ENCODE measurements at regions not wholly inside any gene's neighbourhood (a gene's known extent, or its start where the extent isn't known, plus 50 kb on each side); places are given as distances from the start of the nearest gene placed in this dataset.

DNA sequence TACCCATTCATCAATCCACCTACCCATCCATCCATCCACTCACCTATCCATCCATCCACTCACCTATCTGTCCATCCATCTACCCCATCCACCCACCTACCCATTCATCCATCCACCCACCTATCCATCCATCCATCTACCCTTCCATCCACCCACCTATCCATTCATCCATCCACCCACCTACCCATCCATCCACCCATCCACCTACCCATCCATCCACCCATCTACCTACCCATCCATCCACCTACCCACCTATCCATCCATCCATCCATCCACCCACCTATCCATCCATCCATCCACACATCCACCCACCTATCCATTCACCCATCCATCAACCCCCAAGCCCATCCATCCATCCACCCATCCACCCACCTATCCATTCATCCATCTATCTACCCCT lies 267.1 kb downstream of the MRTFB start:
- Histone ChIP-seq H3K9me3 (ENCODE audit: control insufficient read depth, insufficient read depth, low read depth, low read length) (no peaks in the 10 kb centered on the region), H3K36me3 (ENCODE audit: control insufficient read depth in 2 of 2, insufficient read depth in 1 of 2, low read length in 2 of 2) (no peaks in the 10 kb centered on the region), H3K4me1 (ENCODE audit: control insufficient read depth, insufficient read depth, low read length) (no peaks in the 10 kb centered on the region), H3K27ac (ENCODE audit: extremely low read depth, low read depth, low read length) (no peak overlapping the region), H3K4me3 (ENCODE audit: low read depth, low read length) (no peak overlapping the region)
- CTCF ChIA-PET: no interaction called here
- POLR2A ChIA-PET: no interaction called here
- no peak for TF ChIP-seq ZNF2 (tag by site-specific recombination; IDR thresholded peaks at IDR 0.05)
- no peak for TF ChIP-seq ZNF132 (tag by site-specific recombination; IDR thresholded peaks at IDR 0.05; ENCODE audit: borderline replicate concordance)
- no peak for TF ChIP-seq MEIS1 (CRISPR knock-in tag; IDR thresholded peaks at IDR 0.05; ENCODE audit: borderline replicate concordance)
- TF ChIP-seq ZNF366 (tag by site-specific recombination; conservative IDR thresholded peaks at IDR 0.05): peak; percentile 91
- TF ChIP-seq ZFP37 (tag by site-specific recombination; IDR thresholded peaks at IDR 0.05): no peak
- TF ChIP-seq SP2 (tag by site-specific recombination; IDR thresholded peaks at IDR 0.05): no peak
- TF ChIP-seq, protein P1, sequence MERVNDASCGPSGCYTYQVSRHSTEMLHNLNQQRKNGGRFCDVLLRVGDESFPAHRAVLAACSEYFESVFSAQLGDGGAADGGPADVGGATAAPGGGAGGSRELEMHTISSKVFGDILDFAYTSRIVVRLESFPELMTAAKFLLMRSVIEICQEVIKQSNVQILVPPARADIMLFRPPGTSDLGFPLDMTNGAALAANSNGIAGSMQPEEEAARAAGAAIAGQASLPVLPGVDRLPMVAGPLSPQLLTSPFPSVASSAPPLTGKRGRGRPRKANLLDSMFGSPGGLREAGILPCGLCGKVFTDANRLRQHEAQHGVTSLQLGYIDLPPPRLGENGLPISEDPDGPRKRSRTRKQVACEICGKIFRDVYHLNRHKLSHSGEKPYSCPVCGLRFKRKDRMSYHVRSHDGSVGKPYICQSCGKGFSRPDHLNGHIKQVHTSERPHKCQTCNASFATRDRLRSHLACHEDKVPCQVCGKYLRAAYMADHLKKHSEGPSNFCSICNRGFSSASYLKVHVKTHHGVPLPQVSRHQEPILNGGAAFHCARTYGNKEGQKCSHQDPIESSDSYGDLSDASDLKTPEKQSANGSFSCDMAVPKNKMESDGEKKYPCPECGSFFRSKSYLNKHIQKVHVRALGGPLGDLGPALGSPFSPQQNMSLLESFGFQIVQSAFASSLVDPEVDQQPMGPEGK (tag by site-specific recombination; IDR thresholded peaks at IDR 0.05): no peak
- no peak; the same call in 1 of the 2 replicates for TF ChIP-seq AEBP2 (tag by site-specific recombination; IDR thresholded peaks at IDR 0.05; ENCODE audit: borderline replicate concordance)
- TF ChIP-seq ZNF645 (tag by site-specific recombination; IDR thresholded peaks at IDR 0.05): 0 out of 2 replicates have a peak, but pooled peaks have one; percentile 46
- TF ChIP-seq PBX3 (CRISPR knock-in tag; IDR thresholded peaks at IDR 0.05): no peak
- TF ChIP-seq ZNF776 (tag by site-specific recombination; IDR thresholded peaks at IDR 0.05; ENCODE audit: borderline replicate concordance): no peak
- TF ChIP-seq ZNF549 (tag by site-specific recombination; IDR thresholded peaks at IDR 0.05): no peak
- TF ChIP-seq OVOL3 (tag by site-specific recombination; IDR thresholded peaks at IDR 0.05): no peak
- TF ChIP-seq YY1 (tag by site-specific recombination; IDR thresholded peaks at IDR 0.05): no peak
- no peak for TF ChIP-seq ZBTB11 (tag by site-specific recombination; conservative IDR thresholded peaks at IDR 0.05; ENCODE audit: low read depth)
- TF ChIP-seq ZNF274 (IDR thresholded peaks at IDR 0.05; ENCODE audit: low read length): no peak
- 0 out of 2 replicates have a peak, but pooled peaks have one; percentile 16 for TF ChIP-seq ZNF274 (tag by site-specific recombination; IDR thresholded peaks at IDR 0.05; ENCODE audit: borderline replicate concordance)
- peak; percentile 99 for TF ChIP-seq ZFHX2 (tag by site-specific recombination; conservative IDR thresholded peaks at IDR 0.05)
- TF ChIP-seq GFI1B (tag by site-specific recombination; IDR thresholded peaks at IDR 0.05): no peak
- TF ChIP-seq ZNF654 (tag by site-specific recombination; IDR thresholded peaks at IDR 0.05; ENCODE audit: low read depth): no peak
- TF ChIP-seq PRDM1 (tag by site-specific recombination; IDR thresholded peaks at IDR 0.05): no peak
- no peak for TF ChIP-seq ZNF510 (tag by site-specific recombination; IDR thresholded peaks at IDR 0.05; ENCODE audit: insufficient replicate concordance)
- no peak for TF ChIP-seq ZNF266 (tag by site-specific recombination; IDR thresholded peaks at IDR 0.05; ENCODE audit: low read depth)
- no peak for TF ChIP-seq ZBTB49 (tag by site-specific recombination; IDR thresholded peaks at IDR 0.05; ENCODE audit: low read depth)
- TF ChIP-seq RBAK (tag by site-specific recombination; IDR thresholded peaks at IDR 0.05): no peak
- TF ChIP-seq EGR2 (tag by site-specific recombination; IDR thresholded peaks at IDR 0.05; ENCODE audit: low read depth): peak; percentile 100
- no peak for TF ChIP-seq ZNF211 (tag by site-specific recombination; IDR thresholded peaks at IDR 0.05; ENCODE audit: low read depth)
- no peak for TF ChIP-seq KLF8 (tag by site-specific recombination; IDR thresholded peaks at IDR 0.05)

Data from HEK293 (cell line).